ENCODE measurements at regions not wholly inside any gene's neighbourhood (a gene's known extent, or its start where the extent isn't known, plus 50 kb on each side); places are given as distances from the start of the nearest gene placed in this dataset.

GRCh38 chr16:76926595-76926994 lies 264.4 kb upstream of the MON1B start:
- TF ChIP-seq CTCF (IDR thresholded peaks at IDR 0.05; ENCODE audit: poor library complexity) (no peak), EZH2 (IDR thresholded peaks at IDR 0.05; ENCODE audit: borderline replicate concordance) (no peak), EZH2phosphoT487 (IDR thresholded peaks at IDR 0.05; ENCODE audit: low read depth, severe bottlenecking, unreplicated experiment) (no peak)

All from hepatocyte (in vitro differentiated cells).